HG03571 (cell line): ENCODE measurements at regions not wholly inside any gene's neighbourhood (a gene's known extent, or its start where the extent isn't known, plus 50 kb on each side); places are given as distances from the start of the nearest gene placed in this dataset.

Experiments used
- ATAC-seq: cut with Tn5 transposase; IDR thresholded peaks from one replicate; pipeline ENCODE4 v1.9.1; 2021; ENCODE audit not compliant: unreplicated experiment

DNA sequence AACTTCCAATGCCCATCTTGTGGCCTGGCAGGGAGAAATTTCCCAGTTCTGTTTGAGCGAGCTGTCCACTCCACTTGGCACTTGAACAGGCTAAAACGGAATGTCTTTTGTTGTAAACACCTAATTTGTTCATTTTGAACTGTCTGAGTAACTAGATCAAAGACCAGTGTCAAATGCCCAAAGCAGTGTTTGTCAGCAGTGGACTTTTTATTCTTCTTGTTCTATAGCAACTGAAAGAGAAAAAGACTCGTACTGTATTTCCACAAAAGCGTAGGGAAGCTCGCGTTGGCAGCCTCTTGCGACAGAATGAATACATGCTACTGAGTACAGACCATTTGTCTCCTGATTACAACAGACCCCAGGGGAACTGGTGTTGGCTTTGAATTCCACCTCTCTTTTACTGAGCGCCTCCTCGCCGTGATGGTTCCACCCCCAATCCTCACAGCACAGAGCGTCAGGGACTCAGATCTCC is 601.8 kb upstream of the ZNF608 start:
- no peak for ATAC-seq

DNA sequence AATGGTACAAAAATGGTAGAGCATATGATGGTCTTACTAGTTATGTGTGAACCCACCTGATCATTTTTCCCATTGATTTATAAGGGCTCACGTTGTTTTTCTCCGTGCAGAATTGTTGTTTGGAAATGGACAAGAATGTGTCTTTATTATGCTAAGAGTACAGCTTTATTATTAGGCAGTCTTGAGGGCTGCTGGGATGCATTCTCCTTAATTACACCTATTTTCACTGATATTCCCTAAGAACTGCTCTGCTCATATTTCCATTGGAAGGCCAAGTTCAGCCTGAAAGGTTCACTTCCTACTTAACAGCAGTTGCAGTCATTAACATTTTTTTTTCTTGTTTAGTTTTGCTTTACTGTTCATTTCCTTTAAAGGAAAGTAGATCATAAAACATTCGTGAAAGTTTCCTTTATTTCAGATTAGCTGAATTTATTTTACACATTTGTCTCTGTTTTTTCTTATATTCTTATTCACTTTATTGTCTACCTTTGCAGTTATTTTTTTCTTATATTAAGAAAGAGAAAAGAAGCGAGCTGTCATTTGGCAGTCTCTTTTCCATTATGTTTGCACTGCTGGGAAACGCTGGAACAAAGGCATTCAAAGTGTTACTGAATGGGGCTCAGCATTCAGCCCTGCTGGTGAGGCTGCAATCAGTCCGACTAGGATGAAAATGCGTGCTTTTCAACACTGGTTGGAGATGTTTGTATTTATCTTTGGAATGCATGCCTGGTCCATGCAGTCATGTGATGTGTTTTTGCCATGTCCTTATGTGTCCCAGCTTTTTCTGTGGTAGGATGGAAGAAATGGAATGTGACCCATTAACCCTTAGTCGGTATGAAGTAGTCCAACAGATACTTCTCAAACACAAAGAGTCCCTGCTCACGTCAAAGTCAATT is 602.7 kb upstream of the ZNF608 start:
- ATAC-seq = no peak

DNA sequence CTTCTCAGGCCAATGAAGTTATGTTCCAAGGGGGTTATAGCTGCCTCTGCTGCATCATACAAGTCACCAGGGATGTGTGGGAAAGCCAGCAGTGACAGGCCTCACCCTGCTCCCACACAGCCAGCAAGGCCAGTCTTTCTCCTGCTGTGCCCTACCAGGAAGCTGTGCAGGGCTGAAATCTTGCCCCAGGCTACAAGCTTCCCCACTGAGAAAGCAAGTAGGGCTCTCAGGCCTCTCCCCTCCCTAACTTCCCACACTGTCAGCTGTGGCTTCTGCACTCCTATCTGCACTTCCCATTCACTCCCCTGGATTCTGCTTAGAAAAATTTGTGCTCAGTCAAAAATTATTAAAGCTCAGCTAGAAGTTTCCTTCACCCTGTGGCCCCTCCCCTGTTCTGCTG is 611.2 kb upstream of the ZNF608 start:
- ATAC-seq = no peak

DNA sequence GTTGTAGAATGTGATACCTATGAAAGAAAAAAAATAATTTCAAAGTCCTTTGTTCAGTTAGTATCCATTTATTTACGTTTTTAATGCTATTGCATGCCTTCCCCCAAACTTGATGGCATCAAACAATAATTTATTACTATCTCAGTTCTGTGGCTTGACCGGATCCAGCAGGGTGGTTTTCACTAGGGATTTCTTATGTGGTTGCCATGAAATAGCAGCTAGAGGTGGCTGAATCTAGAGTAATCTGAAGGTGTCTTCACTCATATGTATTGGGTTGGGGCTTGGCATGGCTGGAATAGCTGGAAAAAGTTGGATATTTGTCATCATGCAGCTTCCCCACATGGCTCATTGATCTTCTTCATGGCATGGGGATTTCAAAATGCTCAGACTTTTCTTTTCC is 619.3 kb upstream of the ZNF608 start:
- no peak for ATAC-seq

DNA sequence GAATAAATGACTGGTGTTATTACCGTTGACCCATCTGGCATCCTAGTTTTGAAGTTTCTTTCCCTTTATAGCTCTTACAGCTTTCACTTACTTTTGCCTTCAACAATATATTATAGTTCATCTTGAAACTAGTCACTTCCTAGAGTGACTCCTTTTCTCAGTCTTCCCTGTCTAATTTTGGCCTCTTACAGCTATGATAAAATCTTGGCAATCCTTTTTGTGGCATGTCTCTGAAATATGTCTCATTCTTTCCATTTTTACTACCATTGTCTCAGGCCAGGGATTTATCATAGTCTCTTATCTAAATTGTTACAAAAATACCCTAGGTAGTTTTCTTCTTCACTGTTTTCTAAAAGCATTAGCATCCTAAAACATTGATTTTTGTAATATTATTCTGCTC is 621.3 kb upstream of the ZNF608 start:
- no peak for ATAC-seq

DNA sequence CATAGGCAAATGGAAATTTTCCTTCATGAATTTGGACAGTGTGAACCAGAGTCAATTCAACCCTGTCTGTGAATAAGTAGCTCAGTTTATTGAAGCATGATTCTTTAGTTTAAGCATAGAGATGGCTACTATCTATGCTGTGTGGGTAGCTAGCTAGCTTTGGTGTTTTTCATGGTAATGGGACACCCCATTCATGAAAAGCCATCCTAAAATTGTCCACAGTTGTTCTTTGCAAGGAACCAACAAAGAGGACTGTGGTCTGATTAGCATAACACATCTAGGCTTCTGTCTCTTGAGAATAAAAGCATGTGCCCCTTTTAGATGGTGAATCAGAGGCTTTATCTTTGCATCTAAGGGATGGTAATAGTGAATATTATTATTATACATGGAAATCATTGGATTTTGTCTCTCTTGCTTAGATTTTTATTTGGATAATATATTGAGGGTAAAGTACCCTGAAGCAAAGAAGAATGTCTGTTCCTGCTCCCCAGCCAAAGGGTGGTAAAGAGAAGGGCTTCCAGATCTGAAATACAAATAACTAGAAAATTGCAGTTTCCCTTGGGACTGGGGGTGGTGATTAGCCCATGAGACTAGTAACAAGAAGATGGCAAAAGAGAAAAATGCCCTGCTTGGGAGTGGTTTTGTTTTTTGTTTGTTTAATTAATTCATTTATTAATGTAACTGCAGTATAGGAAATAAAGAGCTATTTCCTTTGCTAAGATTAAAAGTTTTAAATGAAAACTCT is 624.2 kb upstream of the ZNF608 start:
- no peak for ATAC-seq

DNA sequence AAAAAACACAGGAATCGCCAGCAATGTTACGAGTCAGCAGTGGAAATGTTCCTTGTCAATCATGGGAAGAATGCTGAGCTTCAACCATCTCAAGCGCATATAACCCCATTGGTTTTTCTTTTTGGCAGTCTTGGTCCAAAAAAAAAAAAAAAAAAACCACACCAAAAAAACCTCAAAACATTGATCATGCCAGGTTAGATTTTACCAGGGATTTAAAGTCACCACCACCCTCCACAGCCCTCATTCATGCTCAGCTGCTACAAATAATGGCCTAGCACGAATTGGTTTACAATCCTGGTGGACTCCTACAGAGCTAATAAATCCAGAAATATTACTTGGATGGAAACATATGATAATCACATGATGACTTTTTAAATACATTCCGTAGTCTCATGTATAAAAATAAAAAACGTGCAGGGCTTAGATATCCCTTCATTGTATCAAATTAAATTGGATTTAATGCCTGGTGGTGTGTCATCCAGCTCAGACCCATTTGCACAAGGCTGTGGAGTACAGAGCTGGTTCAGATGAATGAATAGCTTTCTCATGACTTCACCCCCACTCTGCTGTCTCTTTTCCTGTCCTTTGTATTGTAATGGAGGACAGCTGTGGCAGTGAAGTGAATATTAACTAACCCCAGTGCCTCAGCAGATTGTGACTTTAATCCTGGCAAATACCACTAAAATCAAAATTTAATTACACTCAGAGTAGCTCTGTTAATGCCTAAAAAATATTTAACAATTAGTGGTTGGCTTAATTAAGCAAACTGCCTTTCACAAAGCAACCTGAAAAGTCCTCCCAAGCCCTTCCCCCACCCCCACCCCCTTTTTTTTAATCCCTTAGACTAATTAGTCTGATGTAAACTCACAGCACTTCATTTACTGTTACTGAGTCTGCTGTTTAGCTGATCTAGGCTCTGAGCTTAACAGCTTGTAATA is 626.5 kb upstream of the ZNF608 start:
- no peak for ATAC-seq

DNA sequence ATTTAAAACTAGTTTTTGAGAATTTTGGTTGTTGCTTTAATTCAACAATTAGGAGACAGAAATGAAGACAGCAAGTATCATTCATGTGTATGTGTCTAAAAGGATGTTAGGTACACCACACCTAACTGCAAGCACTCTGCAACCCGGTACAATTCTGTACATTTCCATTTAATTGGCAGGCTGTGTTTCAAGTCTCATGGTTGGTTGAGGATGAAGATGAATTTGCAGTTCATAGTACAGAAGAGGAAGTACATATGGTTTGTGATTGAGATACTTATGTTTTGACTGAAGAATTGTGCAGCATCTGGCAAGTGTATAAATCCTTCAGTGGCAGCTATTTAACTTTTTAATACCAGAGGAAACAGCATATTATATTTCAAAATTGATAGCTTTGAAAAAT is 628.7 kb upstream of the ZNF608 start:
- no peak for ATAC-seq

DNA sequence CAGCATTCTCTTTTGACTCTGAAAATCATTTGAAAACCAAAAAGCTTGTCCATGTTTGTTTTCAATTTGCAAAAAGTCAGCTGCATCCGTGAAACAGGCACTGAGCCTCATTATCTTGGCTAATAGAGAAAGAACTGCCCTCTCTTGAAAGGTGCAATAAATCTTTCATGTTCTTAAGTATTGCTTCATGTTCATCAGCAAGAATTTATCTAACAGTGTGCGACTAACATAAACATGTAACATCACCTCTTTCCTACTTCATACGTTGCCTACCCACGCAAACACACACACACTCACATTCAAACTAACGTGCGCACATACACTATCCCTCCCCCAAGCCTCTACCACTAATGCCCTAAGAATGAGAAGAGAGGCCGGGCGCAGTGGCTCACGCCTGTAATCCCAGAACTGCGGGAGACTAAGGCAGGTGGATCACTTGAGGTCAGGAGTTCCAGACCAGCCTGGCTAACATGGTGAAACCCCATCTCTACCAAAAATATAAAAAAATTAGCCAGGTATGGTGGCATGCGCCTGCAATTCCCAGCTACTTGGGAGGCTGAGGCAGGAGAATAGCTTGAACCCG is 629.7 kb upstream of the ZNF608 start:
- ATAC-seq = no peak

DNA sequence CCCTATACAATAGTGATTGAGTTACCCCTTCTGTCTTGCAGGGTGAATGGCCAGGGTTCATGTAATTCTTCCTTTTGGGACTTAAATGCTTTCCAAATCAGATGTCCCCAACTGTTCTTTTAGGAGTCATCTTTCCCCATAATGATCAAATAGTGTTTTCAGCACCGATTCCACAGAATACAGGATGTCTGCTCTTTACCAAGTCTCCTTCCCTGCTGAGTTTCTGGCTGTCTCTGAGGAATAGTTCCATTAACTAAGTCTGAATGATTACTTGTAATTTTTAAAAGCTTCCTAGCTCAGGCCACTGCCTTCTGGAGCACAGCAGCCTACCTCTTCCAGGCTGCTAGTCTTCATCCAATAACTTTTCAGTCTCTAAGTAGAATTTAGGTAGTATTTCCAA is 630.7 kb upstream of the ZNF608 start:
- ATAC-seq = no peak

DNA sequence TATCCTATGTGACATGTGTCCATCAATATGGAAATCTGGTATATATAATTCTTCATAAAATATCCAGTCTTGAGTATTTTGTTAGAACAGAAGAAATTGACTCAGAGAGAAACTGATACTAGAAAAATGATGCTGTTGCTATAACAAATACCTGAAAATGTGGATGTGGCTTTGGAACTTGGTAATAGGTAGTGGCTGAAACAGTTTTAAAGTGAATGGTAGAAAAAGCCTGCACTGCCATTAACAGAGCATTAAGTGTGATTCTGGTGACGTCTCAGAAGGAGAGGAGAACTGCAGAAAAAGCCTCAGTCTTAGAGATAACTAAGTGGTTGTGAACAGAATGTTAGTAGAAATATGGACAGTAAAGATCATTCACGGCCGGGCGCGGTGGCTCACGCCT is 634.9 kb upstream of the ZNF608 start:
- no peak for ATAC-seq

DNA sequence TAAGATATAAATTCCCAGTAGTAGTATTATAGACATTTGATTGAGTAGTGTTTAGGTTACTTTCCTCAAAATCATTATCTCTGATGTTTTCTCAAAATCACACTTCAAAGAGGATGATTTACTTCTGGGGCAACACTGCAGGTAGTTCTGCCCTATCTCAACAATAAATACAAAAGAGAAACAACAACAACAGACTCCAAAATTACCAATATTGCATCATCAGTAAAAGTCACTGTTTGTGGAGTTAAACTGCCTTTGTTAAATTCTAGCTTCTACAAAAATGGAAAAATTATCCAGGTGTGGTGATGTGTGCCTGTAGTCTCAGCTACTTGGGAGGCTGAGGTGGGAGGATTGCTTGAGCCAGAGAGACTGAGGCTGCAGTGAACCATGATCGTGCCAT is 637.6 kb upstream of the ZNF608 start:
- no peak for ATAC-seq

DNA sequence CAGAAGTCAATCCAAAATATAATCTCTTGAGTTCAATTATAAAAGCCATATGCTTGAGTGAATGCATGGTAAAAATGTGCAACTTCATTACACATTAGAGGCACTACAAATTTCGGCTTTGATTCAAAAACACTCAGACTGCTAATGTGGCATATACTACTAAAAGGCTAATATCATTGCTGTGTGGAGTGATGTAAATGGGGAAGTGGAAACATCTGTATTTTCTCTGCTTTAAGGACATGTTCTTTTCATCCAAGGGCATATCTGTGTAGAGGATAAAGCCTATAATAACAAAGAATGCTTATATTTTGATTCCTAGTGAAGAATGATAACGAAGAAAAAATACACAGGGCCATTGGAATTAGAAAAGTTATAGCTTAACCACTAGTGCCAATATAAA is 643.9 kb upstream of the ZNF608 start:
- no peak for ATAC-seq

DNA sequence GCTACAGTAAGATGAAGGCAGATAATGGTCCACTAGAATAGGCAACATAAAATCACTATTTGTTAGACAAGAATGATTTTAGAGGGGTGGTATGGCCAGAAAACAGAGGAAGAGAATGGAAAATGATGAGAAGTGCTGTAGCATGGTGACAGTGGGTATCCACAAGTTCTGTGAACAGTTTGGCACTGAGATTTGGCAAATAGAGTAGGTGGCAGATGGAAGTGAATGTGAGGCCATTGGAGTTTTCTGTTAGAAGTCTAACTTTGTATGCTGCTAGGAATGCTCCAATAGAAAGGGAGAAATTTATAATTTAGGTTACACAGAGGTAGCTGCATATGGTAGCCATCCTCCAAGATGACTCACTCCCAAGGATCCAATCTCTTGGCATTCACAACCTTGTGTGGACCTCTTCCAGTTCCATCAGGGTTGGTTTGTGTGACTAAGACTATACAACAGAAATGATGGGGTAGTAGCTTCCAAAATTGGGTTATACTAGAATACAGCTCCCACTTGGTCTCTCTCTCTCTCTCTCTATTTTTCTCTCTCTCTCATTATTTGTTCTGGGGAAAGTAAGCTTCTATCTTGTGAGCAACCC is 646.9 kb upstream of the ZNF608 start:
- no peak for ATAC-seq

DNA sequence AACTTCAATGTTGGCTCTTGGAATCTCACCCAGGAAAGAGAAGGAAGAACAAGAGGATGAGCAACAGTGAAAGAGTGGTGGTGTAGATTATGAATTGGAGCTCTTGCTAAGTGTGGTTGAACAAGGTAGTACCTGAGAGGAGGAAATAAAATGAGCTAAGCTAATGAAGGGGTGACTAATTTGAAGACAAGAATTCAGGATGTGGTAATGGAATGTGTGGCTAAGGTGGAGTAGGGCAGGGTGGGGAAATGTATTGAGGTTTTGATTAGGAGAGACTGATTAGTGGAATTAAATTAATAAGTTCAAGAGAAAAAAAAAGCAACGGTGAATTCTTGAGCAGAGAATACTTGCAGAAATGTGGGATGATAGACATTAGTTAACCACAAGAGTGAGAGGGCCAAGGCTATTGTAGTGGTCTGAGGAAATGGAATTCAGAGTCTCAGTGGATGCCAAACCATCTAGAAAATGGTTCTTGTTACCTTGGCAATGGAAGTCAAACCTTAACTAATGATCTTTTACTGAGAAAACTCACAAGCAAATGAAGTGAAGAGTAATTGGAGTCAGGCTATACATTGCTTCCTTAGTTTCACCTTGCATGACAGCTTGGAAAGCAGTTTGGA is 648.3 kb upstream of the ZNF608 start:
- ATAC-seq = no peak

DNA sequence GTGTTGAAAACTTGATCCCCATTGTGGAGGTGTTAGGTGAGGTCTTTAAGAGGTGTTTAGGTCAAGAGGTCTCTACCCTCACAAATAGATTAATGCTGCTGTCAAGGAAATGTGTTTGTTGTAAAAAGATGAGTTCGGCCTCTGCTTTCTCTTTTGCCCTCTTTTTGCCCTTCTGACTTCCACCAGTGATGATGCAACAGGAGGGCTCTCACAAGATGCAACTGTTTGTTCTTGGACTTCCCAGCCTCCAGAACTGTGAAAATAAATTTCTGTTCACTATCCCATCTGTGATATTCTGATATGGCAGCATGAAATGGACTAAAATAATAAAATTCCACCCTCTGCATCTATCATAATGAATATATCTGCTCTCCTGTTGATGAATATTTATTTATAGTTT is 650.0 kb upstream of the ZNF608 start:
- no peak for ATAC-seq

DNA sequence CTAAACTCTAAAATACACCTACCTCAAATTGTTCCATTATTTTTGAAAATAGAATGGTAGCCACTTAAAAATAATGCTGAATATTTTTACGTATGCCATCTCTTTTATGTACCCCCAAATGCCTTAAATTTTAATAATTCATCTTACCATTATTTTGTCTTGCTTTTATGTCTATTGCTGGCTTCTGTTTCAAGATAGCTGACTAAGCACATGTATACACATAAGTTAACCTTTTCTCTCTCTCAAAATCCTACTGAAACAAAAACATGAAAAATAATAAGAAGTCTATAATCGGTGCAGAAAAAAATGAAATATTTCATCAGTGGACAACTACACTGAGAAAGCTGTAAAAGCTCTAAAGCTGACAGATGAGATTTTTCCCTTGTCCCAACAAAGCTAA is 652.0 kb upstream of the ZNF608 start:
- no peak for ATAC-seq

DNA sequence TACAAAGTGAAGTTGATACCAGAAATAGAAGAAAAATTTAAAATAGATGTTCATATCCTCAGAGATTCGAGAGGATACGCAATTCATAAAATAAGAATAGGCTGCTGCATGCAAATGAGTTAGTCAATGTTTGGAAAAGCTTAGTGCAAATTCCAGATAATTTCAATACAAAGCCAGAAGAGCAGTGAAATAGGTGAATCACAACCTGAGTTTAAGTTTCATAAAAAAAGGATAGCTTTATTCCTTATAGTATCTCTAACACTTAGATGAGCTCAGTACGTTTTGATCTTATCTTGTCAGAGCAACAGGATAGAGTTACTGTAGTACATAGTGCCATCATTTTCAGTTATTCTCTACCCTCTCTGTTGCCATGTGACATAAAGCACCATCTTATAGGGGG is 653.4 kb upstream of the ZNF608 start:
- no peak for ATAC-seq

DNA sequence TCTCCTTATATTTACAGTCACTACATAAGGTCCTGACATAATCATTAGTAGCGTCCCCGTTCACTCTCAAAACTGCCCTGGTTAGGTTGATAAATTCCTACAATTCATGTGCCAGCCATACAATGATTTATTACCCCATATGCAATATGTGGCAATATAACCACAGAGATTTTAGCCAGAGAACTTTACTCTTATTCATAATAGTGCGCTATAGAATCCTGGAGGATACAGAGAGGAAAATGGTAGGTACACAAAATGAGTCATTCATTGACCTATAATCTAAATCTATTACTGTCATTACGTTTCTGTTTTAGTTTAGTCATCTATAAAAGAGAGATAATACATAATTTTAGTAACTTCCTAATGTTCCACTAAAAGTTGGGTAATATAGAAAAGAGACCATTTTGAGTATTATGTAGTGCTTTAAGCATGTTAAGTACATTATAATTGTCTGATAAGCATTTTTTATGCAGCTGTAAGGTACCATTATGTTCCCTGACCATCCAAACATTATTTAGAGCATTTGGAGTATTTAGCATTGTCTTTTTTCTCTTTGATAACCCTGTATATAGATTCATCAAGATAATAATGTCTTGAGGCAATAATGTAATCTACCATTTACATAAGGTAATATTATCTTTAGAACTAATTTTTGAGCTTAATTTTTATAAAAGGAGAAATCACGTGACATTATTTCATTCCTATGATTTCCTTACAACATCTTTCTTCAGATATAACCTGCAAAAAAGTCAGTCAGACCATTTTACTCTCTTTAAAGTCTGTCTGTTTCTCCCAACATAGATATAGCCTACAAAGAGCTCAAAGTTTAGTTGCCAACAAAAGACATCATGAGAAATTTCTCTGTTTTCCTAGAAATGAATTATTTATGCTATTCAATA is 655.5 kb upstream of the ZNF608 start:
- no peak for ATAC-seq
